ENCODE measurements at regions not wholly inside any gene's neighbourhood (a gene's known extent, or its start where the extent isn't known, plus 50 kb on each side); places are given as distances from the start of the nearest gene placed in this dataset.

DNA sequence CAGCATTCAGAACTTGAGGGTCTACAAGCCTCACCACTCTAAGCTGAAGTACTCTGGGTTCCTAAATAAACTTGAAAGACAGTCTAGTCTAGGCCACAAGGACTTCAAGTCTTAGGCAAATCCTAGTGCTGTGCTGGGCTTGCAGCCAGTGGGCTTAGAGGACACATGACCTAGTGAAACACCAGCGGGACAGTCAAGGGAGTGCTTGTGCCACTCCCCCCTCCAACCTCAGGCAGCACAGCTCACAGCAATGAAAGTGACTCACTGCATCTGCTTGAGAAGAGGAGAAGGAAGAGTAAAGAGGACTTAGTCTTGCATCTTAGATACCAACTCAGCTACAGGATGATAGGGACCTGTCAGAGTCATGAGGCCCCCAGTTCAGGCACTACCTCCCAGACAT, 438.1 kb downstream of the IPO8 start:
- CTCF ChIA-PET = no interaction called here
- intact Hi-C loops (cut with micrococcal nuclease) = no loop called here
- no peak for ATAC-seq

GRCh38 chr12:30251546-30251945, 444.1 kb downstream of the IPO8 start:
- Histone ChIP-seq H3K27ac (ENCODE audit: low read length) (no peak overlapping the region), H3K9me3 (ENCODE audit: low read length) (no peaks in the 10 kb centered on the region), H3K9me2 (replicated peaks; ENCODE audit: low read length) (no peaks in the 10 kb centered on the region), H3K9ac (ENCODE audit: low read length) (no peak overlapping the region), H3K79me2 (ENCODE audit: low read length) (no peaks in the 10 kb centered on the region), H3K36me3 (ENCODE audit: low read depth, low read length) (no peaks in the 10 kb centered on the region), H3K4me2 (ENCODE audit: low read length) (no peak overlapping the region), H4K20me1 (ENCODE audit: low read length) (no peaks in the 10 kb centered on the region), H3K4me1 (ENCODE audit: insufficient read depth, low read length) (no peaks in the 10 kb centered on the region), H3K27me3 (ENCODE audit: low read length) (no peaks in the 10 kb centered on the region), H2AFZ (ENCODE audit: low read length) (no peak overlapping the region), H3K4me3 (ENCODE audit: low read length) (no peak overlapping the region), H3F3A (ENCODE audit: low read length, unreplicated experiment) (no peaks in the 10 kb centered on the region)
- CTCF ChIA-PET = no interaction called here
- BruUV-seq (replicated peaks) = no TSS peak
- POLR2A ChIA-PET (ENCODE audit: unreplicated experiment) = no interaction called here
- TF ChIP-seq CTCF (conservative IDR thresholded peaks at IDR 0.05; ENCODE audit: low read depth, low read length) = no peak
- no peak for TF ChIP-seq EZH2 (IDR thresholded peaks at IDR 0.05; ENCODE audit: low read length, unreplicated experiment)
- TF ChIP-seq EZH2phosphoT487 (IDR thresholded peaks at IDR 0.05; ENCODE audit: borderline replicate concordance, low read length) = no peak
- no peak for ATAC-seq
- DNase-seq = no peak
- intact Hi-C loops (cut with micrococcal nuclease) = no loop called here

More for the DNA sequence above, 438.1 kb downstream of the IPO8 start:
- Histone ChIP-seq H3K36me3 (ENCODE audit: low read depth, low read length) (no peaks in the 10 kb centered on the region), H3K4me1 (ENCODE audit: insufficient read depth, low read length) (no peaks in the 10 kb centered on the region), H3K27me3 (ENCODE audit: low read length) (no peaks in the 10 kb centered on the region), H3K9me2 (replicated peaks; ENCODE audit: low read length) (no peaks in the 10 kb centered on the region), H3K9ac (ENCODE audit: low read length) (no peak overlapping the region), H3K79me2 (ENCODE audit: low read length) (no peaks in the 10 kb centered on the region), H3K9me3 (ENCODE audit: low read length) (no peaks in the 10 kb centered on the region), H2AFZ (ENCODE audit: low read length) (no peak overlapping the region), H4K20me1 (ENCODE audit: low read length) (no peaks in the 10 kb centered on the region), H3K27ac (ENCODE audit: low read length) (no peak overlapping the region), H3K4me3 (ENCODE audit: low read length) (no peak overlapping the region), H3F3A (ENCODE audit: low read length, unreplicated experiment) (no peaks in the 10 kb centered on the region), H3K4me2 (ENCODE audit: low read length) (no peak overlapping the region)
- TF ChIP-seq EZH2phosphoT487 (IDR thresholded peaks at IDR 0.05; ENCODE audit: borderline replicate concordance, low read length) = no peak
- TF ChIP-seq CTCF (conservative IDR thresholded peaks at IDR 0.05; ENCODE audit: low read depth, low read length) = no peak
- no peak for TF ChIP-seq EZH2 (IDR thresholded peaks at IDR 0.05; ENCODE audit: low read length, unreplicated experiment)
- BruUV-seq (replicated peaks) = no TSS peak
- POLR2A ChIA-PET (ENCODE audit: unreplicated experiment) = no interaction called here
- DNase-seq = no peak

DNA sequence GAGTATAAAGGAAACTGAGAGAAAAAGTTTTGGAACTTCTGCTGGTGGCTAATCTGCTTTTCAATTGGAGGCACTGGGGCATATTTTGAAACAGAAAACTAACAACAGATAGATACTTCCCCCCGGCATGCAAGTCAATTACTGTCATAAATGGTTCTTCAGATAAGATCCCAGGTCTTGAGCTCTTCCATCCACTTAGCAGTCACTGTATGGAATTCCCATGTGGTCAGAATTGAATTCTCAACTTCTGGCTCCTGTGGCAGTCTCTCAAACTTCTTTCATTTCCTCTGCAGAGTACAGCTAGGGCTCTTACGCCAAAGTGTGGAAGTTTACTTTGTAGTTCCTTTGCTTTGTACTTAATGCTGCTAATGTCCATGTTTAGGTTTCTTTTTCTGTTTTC, 452.2 kb downstream of the IPO8 start:
- H2AFZ ChIP-seq (ENCODE audit: low read length) = no peak overlapping the region
- no peaks in the 10 kb centered on the region for H3K9me2 ChIP-seq (replicated peaks; ENCODE audit: low read length)
- H3K36me3 ChIP-seq (ENCODE audit: low read depth, low read length) = no peaks in the 10 kb centered on the region
- no peak overlapping the region for H3K27ac ChIP-seq (ENCODE audit: low read length)
- ATAC-seq = no peak
- no peaks in the 10 kb centered on the region for H3F3A ChIP-seq (ENCODE audit: low read length, unreplicated experiment)
- intact Hi-C loops (cut with micrococcal nuclease) = no loop called here
- no peak for DNase-seq
- ChIA-PET POLR2A (ENCODE audit: unreplicated experiment) (no interaction called here), CTCF (no interaction called here)
- H3K27me3 ChIP-seq (ENCODE audit: low read length) = no peaks in the 10 kb centered on the region
- H4K20me1 ChIP-seq (ENCODE audit: low read length) = no peaks in the 10 kb centered on the region
- no peaks in the 10 kb centered on the region for H3K9me3 ChIP-seq (ENCODE audit: low read length)
- BruUV-seq (replicated peaks) = no TSS peak
- TF ChIP-seq EZH2 (IDR thresholded peaks at IDR 0.05; ENCODE audit: low read length, unreplicated experiment) (no peak), CTCF (conservative IDR thresholded peaks at IDR 0.05; ENCODE audit: low read depth, low read length) (no peak), EZH2phosphoT487 (IDR thresholded peaks at IDR 0.05; ENCODE audit: borderline replicate concordance, low read length) (no peak)
- H3K4me1 ChIP-seq (ENCODE audit: insufficient read depth, low read length) = no peaks in the 10 kb centered on the region
- H3K4me2 ChIP-seq (ENCODE audit: low read length) = no peak overlapping the region
- no peaks in the 10 kb centered on the region for H3K79me2 ChIP-seq (ENCODE audit: low read length)
- H3K4me3 ChIP-seq (ENCODE audit: low read length) = no peak overlapping the region
- H3K9ac ChIP-seq (ENCODE audit: low read length) = no peak overlapping the region
